ENCODE measurements at regions not wholly inside any gene's neighbourhood (a gene's known extent, or its start where the extent isn't known, plus 50 kb on each side); places are given as distances from the start of the nearest gene placed in this dataset.

GRCh38 chr14:75341620-75342019 lies 63.0 kb downstream of the FOS start:
- peak; percentile 90 for DNase-seq (ENCODE audit: low read depth)
- peak overlapping the region; percentile 14 for H3K4me3 ChIP-seq (ENCODE audit: low read depth, low read length)
- 0 out of 2 replicates have a peak, but pooled peaks have one; percentile 20 for TF ChIP-seq MAX (IDR thresholded peaks at IDR 0.05; ENCODE audit: low read depth, low read length)
- no peak for TF ChIP-seq MYC (IDR thresholded peaks at IDR 0.05; ENCODE audit: low read depth, low read length)
- no peak for TF ChIP-seq CTCF (IDR thresholded peaks at IDR 0.05; ENCODE audit: low read depth, low read length)

GRCh38 chr14:75342762-75343599 lies 64.4 kb downstream of the FOS start:
- no peak overlapping the region for H3K4me3 ChIP-seq (ENCODE audit: low read depth, low read length)
- TF ChIP-seq POLR2A (IDR thresholded peaks at IDR 0.05; ENCODE audit: extremely low read depth, insufficient read length) (no peak), CTCF (IDR thresholded peaks at IDR 0.05; ENCODE audit: low read depth, low read length) (no peak), MAX (IDR thresholded peaks at IDR 0.05; ENCODE audit: low read depth, low read length) (no peak), MYC (IDR thresholded peaks at IDR 0.05; ENCODE audit: low read depth, low read length) (no peak)
- DNase-seq (ENCODE audit: low read depth), result peak; percentile 31

GRCh38 chr14:75343911-75344310 lies 65.3 kb downstream of the FOS start:
- DNase-seq (ENCODE audit: low read depth), result no peak

GRCh38 chr14:75344411-75344810 lies 65.8 kb downstream of the FOS start:
- TF ChIP-seq MAX (IDR thresholded peaks at IDR 0.05; ENCODE audit: low read depth, low read length) (no peak), CTCF (IDR thresholded peaks at IDR 0.05; ENCODE audit: low read depth, low read length) (no peak), MYC (IDR thresholded peaks at IDR 0.05; ENCODE audit: low read depth, low read length) (no peak)
- DNase-seq (ENCODE audit: low read depth), result no peak
- H3K4me3 ChIP-seq (ENCODE audit: low read depth, low read length), result no peak overlapping the region

More at GRCh38 chr14:75343911-75344310, 65.3 kb downstream of the FOS start:
- no peak for TF ChIP-seq CTCF (IDR thresholded peaks at IDR 0.05; ENCODE audit: low read depth, low read length)
- TF ChIP-seq POLR2A (IDR thresholded peaks at IDR 0.05; ENCODE audit: extremely low read depth, insufficient read length), result no peak
- TF ChIP-seq MYC (IDR thresholded peaks at IDR 0.05; ENCODE audit: low read depth, low read length), result no peak
- TF ChIP-seq MAX (IDR thresholded peaks at IDR 0.05; ENCODE audit: low read depth, low read length), result no peak
- H3K4me3 ChIP-seq (ENCODE audit: low read depth, low read length), result no peak overlapping the region

GRCh38 chr14:75350505-75351060 lies 72.0 kb downstream of the FOS start:
- no peak overlapping the region for H3K4me3 ChIP-seq (ENCODE audit: low read depth, low read length)
- TF ChIP-seq MAX (IDR thresholded peaks at IDR 0.05; ENCODE audit: low read depth, low read length) (no peak), POLR2A (IDR thresholded peaks at IDR 0.05; ENCODE audit: extremely low read depth, insufficient read length) (no peak), MYC (IDR thresholded peaks at IDR 0.05; ENCODE audit: low read depth, low read length) (no peak), CTCF (IDR thresholded peaks at IDR 0.05; ENCODE audit: low read depth, low read length) (no peak)
- DNase-seq (ENCODE audit: low read depth), result no peak
